CD4-positive, alpha-beta T cell treated with Interleukin-12 subunit alpha and Interleukin-12 subunit beta, for 1 hour (primary cell): ENCODE measurements at regions not wholly inside any gene's neighbourhood (a gene's known extent, or its start where the extent isn't known, plus 50 kb on each side); places are given as distances from the start of the nearest gene placed in this dataset.
"Not testable (repeated sequence)": the region's sequence is repeated elsewhere in the genome, so short reads cannot be mapped to it uniquely, and the experiment has no call there.

Experiments
- DNase-seq: peaks from one replicate; pipeline ENCODE4 v3.0.0-alpha.2; 2020

DNA sequence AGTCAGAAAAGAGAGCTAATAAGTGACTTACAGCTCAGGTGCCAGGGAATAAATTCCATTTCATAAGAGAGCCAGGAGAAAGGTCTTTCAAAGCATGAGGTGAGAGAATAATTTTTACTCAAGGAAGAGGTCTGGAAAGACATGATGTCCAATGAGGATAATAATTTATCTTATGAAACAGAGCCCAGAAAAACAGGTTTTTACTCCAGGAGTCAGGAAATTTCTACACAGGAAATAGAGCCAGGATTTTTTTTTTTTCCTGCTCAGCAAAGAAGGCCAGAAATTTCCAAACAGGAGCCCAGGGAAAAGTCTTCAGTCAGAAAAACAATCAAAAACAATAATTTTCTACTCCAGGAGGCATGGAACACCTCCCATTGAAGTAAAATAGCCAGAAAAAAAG is 1185.7 kb upstream of the TSPY4 start:
- DNase-seq, result no peak

DNA sequence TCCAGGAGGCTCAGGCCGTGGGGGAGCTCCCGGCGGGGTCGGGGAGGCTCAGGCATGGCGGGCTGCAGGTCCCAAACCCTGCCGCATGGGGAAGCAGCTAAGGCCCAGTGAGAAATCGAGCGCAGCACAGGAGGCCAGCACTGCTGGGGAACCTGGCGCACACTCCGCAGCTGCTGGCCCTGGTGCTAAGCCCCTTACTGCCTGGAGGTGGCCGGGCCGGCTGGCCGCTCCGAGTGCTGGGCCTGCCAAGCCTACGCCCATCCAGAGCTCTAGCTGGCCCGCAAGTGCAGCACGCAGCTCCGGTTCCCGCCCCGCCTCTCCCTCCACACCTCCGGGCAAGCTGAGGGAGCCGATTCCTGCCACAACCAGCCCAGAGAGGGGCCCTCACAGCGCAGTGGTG is 1208.7 kb upstream of the TSPY4 start:
- DNase-seq, result no peak

DNA sequence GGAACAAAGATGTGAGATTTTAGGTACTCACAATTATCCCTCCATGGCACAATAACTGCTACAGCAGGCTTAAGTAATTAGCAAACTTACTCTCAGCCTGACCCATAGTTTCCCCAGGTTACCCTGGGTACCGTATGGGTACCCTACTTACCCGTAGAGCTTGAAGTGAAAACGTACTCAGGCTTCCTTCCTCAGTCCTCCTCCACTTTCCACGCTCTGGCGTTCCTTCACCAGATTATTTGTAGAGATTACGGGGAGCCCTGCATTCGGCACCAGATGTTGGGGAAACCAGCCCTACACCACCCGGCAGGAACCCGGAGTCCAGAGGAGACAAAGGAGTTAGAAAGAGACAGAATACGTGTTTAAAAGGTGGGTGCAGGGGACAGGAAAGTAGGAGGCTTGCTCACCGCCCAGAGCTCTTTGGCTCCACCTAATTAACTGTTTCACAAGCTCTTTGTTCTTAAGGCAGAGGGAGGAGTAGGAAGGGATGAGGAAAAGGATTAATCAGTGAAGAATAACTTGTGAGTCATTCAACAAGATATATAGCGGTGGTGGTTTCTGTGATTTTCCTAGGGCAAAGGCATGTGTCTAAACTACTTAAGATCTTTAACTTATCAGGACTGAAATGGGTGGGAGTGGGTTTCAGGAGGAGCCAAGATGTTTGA is 1211.2 kb upstream of the TSPY4 start:
- no peak for DNase-seq

DNA sequence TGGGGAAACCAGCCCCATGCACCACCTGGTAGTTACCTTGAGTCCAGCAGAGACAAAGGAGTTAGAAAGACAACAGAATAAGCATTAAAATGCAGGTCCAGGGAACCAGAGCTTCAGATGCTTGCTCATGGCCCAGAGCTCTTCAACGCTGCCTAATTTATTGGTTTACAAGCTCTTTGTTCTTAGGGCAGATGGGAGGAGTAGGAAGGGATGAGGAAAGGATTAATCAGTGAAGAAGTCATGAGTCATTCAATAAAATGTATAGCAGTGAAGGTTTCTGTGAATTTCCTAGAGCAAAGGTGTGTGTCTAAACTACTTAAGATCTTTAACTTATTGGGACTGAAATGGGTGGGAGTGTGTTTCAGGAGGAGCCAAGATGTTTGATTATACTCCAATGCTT is 1210.3 kb upstream of the AMELY start:
- DNase-seq, result no peak

DNA sequence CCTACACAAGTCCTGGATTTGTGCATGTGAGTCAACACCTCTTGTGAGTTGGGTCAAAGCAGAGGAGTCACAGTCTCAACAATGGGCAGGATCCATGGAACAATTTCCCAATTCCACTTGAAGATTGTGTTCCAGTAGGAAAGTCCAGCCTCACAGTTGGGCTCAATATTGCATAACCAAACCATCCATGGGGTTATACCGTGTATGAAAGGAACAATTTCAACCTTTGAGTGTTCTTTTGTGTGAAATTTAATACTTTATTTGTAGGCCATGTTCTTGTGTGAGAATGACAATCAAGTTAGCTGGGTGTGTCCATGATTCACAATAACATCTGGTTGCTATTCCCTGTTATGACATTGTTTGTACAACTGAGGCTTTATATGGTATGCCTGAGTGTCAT is 1182.9 kb upstream of the AMELY start:
- DNase-seq, result no peak

DNA sequence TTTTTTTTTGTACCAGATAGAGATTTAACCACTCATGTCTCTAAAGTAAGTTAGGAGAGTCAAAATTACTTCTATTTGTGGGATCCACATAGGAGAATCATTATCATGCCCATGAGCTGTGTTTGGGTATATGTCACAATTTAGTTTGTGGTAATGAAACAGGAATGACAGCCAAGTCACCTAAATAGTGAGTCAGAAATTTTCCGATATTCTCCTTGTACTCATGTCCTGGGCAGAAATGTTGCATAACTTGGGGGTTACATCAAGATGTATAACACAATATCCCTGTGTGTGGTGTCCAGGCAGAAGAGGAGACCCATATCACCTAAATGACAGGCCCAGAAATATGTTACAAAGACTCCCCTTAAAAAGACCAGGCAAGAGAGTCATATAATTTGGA is 1181.4 kb upstream of the AMELY start:
- no peak for DNase-seq

DNA sequence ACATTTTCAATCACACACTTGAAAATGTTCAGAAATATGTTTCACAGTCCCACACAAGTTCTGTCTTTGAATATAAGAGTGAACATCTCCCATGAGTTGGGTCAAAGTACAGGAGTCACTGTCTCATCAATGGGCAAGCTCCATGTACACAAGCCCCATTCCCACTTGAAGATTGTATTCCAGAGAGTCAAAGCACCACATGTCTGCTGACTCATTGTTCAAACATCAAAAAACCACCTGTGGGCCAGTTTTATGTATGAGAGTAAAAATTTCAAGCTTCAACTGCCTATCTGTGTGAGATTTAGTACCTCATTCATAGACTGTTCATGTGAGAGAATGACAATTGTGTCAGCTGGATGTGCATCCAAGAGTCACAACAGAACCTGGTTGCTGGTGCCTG is 1174.4 kb upstream of the AMELY start:
- no peak for DNase-seq

DNA sequence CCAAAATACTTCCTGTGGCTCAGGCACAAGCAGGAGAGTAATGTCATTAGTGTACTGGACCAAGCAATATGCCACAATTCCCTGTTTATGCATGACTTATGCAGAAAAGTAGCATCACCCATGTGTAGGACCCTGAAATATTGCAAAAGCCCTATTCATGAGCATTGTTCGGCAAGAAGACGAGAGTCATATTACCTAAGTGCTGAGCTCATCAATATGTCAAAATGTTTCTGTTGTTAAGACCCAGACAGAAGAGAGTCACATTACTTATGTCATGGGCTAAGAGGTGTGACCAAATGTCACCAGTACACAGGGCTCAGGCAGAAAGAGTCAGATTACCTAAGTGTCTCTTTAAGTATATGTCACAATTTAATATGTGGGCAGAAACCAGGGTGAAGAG is 1172.6 kb upstream of the AMELY start:
- DNase-seq, result no peak

DNA sequence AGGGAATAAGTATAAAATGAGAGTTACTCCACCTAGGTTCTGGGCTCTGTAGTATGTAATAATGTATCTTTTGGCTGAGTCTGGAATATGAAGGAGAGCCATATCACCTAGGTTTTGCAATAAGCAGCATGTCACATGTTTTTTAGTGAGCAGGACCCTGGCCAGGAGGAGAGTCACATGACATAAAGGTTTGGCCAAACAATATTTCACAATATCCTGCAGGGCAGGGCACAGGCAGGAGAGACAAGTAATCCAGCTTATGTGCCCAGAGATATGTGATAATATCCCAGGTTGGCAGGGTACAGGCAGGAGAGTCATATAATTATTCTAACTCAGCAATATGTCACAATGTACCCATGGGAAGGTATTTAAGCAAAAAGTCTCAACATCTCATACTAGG is 1169.6 kb upstream of the AMELY start:
- no peak for DNase-seq

DNA sequence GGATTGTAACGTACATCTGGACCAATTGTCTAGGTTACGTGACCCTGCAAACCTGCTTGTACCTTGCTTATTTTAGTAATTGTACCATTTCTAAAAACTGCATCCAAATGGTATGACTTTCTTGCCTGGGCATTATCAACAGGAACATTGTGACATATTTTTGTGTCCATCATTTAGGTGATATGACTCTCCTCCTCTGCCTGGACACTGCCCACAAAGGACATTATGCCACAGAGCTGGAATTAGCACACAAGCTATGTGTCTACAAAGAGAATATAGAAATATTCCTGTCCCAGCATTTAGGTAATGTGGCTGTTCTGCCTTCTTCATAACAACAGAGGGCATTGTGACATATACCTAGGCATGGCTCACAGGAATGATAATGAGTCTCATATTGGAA is 1153.7 kb upstream of the AMELY start:
- DNase-seq, result no peak

DNA sequence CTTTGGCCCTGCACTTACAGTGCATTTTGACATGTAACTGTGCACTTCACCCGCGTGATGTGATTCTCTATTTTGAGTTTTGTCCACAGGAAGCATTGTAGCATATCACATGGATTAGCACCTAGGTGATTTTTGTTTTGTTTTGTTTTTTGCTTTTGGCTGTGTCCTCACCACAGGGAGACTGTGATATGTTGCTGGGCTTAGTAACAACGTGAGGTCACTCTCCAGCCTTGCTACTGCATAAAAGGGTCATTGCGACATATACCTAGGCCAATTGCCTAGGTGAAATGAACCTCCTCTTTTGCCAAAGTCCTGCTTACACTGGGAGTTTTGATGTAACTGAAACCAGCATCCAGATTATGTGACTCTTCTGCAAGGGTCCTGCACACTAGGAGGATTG is 1152.9 kb upstream of the AMELY start:
- DNase-seq, result no peak

DNA sequence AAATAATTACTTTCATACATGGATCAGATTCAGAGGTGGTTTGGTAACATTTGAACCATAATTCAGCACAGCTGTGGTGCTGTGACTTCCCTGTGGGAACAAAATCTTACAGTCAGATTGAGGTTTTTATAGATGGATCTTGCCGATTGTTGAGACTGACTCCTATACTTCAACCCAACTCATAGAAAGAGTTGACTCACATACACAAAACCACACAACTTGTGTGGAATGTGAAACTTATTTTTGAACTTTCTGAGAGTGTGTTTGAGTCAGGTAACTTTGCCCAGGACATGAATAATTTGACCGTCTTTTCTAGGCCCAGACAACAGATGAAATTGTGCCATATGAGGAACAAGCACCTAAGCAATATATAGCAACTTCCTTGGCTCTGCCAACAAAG is 1152.4 kb upstream of the AMELY start:
- no peak for DNase-seq

DNA sequence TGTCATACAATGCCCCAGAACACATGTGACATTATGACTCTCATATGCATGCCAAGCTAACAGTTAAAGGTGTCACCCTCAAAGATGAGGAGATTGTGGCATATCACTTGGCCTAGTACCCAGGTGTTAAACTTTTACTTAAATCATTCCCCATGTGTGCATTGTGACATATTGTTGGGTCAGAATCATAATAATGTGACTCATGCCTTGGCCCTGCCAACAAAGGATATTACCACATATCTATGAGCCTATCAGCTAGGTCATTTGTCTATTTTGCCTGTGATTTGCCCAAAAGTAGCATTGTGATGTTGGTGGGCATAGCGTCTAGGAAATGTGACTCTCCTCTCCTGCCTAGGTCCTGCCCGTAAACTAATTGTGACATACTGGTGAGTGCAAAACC is 1147.1 kb upstream of the AMELY start:
- DNase-seq, result no peak

DNA sequence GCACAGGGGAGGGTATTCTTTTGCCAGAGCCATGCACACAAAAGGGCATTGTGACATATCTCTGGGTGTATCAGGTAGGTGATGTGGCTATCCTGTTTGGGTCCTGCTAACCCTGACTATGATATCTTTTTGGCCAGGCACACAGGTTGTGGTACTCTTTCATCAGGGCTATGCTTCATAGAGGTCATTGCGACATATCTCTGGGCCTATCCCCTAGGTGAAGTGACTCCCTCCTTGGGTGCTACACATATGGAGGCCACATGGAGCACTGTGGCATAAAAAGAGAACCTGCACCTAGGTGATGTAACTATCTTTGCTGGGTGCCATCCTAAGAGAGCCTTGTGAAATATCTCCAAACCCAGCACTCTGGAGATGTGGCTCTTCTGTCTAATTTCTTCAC is 1139.8 kb upstream of the AMELY start:
- no peak for DNase-seq

DNA sequence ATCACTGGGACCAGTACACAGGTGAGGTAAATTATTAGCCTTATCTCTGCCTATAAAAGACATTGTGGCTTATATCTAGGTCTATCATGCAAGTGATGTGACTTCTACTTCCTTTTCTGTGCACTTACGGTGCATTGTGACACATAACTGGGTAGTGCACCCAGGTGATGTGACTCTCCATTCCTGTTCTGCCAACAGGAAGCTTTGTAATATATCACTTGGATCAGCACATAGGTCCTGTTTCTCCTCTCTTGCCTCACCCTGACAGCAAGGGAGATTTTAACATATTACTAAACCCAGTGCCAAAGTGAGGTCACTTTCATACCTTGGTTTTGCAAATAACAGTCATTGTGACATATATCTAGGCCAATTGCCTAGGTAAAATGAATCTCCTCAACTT is 1129.7 kb upstream of the AMELY start:
- DNase-seq, result no peak

DNA sequence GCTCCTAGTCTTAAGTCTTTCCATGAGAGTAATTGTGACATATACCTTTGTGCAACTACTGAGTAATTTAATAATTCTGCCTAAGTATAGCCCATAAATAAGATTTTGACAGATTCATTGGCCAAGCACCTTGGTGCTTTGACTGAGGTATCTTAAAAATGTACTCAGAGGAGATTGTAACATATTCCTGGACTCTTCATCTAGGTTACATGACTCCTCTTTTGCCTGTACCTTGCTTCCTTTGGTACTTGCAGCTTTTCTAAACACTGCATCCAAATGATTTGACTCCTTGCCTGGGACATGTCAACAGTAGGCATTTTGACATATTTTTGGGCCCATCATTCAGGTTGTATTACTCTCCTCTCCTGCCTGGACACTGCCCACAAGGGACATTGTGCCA is 1125.0 kb upstream of the AMELY start:
- DNase-seq, result no peak

DNA sequence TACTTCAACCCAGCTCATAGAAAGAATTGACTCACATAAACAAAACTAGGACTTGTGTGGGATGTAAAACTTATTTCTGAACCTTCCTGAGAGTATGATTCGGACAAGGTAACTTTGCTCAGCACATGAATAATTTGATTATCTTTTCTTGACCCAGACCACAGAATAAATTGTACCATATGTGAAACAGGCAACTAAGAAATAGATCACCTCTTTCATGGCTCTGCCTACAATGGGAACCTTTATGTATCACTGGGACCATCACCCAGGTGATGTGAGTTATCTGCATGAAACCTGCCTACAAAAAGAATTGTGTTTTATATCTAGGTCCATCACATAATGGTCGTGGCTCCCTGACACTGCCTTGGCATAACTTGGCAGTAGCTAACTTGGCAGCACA is 1124.1 kb upstream of the AMELY start:
- DNase-seq, result no peak

DNA sequence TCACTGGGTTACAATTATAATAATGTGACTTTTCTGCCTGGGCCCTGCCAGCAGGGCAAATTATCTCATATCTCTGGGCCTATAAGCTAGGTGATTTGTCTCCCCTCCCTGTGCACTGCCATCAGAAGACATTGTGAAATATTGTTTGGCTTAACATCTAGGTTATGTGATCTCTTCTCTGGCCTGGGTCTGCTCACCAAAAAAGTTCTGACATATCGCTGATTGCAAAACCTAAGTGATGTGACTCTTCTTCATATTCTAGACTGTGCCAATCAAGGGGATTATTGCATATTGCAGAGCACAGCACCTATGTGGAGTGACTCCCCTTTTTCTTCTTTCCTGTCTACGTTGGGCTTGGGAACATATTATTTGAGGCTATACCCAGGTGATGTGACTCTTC is 1123.1 kb upstream of the AMELY start:
- DNase-seq, result no peak

DNA sequence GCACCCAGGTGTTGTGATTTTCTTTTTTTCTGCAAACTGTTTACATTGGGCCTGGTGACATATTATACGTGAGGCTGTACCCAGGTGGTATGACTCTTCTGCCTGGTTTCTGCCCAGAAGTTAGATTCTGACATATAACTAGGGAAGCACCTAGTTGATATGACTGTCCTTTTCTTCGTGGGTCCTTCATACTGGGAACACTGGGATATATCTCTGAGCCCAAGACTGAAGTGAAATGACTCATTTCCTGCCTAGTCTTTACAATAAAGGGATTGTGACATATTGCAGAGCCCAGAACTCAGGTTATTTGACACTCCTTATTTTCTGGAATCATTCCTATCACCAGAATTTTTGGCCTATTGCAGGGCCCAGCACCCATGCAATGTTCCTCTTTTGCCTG is 1121.6 kb upstream of the AMELY start:
- DNase-seq, result no peak

DNA sequence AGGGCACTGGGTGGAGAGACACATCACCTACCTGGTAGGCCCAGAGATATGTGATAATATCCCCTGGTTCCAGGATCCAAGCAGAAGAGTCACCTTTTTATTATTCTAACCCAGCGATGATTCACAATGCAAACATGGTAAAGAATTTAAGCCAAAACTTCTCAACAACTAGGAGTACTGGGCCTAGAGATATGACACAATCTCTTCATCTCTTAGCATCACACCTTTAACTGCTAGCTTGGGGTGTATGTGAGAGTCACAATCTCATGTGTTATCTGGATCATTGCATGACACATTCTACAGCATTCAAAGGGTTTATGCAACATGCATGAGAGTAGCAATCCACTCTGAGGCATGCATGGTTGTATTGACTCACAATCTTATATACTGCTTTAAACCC is 1109.0 kb upstream of the AMELY start:
- no peak for DNase-seq

DNA sequence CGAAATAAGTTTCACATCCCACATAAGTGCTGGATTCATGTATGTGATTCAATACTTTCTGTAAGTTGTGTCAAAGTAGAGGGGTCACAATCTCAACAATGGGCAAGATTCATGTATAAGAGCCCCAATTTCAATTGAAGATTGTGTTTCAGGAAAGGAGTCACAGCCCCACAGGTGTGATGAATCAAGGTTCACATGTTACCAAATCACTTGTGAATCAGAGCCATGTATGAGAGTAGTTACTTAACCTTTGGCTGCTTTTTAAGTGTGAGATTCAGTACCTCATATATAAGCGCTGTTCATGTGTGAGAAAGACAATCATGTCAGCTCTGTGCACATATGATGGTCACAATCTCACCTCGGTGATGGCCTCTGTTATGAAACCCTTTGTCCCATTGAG is 1100.0 kb upstream of the AMELY start:
- no peak for DNase-seq

DNA sequence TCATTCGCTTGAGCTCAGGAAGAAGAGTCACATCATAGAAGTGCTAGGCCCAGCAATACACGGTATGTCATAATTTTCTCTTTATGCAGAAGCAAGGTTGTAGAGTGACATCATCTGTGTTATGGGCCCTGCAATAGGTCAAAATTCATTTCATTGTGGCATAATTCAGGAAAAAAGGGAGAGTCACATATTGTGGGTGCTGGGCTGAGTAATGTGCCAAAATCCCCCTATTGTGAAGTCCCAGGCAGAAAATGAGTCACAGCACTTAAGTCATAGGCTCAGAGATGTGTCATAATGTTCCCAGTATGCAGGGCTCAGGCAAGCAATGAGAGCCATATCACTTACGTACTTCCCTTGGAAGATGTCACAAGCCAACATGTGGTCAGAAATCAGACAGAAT is 1092.6 kb upstream of the AMELY start:
- DNase-seq, result no peak

DNA sequence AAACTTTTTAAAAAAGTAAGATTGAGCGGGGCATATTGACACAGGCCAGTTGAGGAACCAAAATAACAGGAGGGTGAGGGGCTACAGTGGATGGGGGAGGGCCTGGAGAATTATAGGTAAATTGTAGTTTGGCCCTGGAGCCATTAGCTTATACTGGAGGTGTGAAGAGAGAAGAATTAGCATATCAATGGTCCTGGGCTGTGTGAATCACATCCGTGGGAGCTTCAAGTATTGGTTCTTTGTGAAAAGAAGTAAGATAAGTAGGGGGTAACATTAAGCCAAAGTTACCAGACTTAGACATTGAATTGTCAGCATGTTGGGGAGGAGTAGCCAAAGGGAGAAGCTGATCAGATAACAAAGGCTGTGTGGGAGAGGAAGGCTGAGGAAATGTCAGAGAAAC is 1085.2 kb upstream of the AMELY start:
- no peak for DNase-seq

DNA sequence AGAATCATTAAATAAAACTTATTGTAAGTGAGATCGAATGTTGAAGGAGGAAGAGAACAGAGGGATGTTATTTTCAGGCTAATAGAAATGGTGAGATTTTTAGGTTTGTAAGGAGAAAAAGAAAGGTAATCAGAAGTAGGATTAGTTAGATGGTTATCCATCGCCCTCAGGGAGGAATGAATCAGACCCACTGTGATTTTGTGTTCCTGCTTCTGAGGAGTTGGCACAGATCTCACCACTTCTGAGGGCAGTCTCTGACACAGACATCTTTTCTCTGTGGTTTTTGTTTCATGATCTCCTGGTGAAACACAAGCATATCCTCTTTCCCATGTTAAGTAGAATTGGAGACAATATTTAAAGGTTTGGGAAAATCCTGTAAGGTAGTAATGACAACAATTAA is 1083.2 kb upstream of the AMELY start:
- DNase-seq, result not testable (repeated sequence)

DNA sequence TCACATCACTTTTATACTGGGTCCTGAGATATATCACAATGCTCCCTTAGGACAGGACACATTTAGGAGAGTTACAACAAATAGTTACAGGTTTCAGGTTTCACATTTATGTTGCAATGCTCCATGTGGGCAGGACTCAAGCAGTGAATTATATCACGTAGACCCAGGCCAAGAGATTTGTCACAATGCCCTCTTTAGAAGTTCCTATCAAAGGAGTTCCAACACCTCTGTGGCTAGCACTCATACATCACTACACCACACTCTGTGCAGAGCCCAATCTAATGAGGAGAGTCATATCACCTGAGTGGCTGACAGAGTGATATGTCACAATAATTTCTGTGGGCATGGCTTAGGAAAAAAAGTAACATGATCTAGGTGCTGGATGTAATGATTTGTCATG is 1068.2 kb upstream of the AMELY start:
- DNase-seq, result no peak

DNA sequence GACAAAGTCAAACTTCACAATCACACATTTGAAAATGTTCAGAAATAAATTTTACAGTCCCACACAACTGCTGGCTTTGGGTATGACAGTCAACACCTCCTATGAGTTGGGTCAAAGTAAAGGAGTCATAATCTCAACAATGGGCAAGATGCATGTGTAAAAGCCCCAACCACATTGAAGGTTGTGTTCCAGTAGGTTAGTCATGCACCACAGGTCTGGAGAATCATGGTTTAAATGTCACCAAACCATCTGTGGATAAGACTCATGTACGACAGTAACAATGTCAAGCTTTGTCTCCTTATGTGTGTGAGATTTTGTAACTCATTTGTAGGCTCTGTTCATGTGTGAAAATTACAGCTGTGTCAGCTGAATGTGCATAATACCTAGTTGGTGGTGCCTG is 1065.7 kb upstream of the AMELY start:
- DNase-seq, result no peak
